Activated CD4-positive, alpha-beta memory T cell treated with anti-CD3 and anti-CD28 coated beads, Interleukin-2, amount 10 ng/mL, durations not matched to agents 7 days and 5 days (primary cell): ENCODE measurements at regions not wholly inside any gene's neighbourhood (a gene's known extent, or its start where the extent isn't known, plus 50 kb on each side); places are given as distances from the start of the nearest gene placed in this dataset.

Experiments used
- CTCF ChIA-PET: fragments of 350-600 bp; sonication (Branson Sonifier 250); formaldehyde crosslinking; loops from one replicate; lab custom pipeline; 2021; ENCODE audit warnings: antibody characterized with exemption, inconsistent platforms; lab: Charles Lee
- POLR2A ChIA-PET: fragments of 350-600 bp; sonication (Branson Sonifier 250); formaldehyde crosslinking; loops from one replicate; lab custom pipeline; 2021; ENCODE audit warnings: antibody characterized with exemption; lab: Charles Lee
- DNase-seq: peaks from one replicate; pipeline ENCODE4 v3.0.0-alpha.2; 2020
- H3K27ac Mint-ChIP-seq: one replicate; pipeline ENCODE4 v1.8.0; 2021; ENCODE audit warnings: mild to moderate bottlenecking, mixed read lengths
- H3K27me3 Mint-ChIP-seq: one replicate; pipeline ENCODE4 v1.8.0; 2021; ENCODE audit warnings: mixed read lengths
- H3K36me3 Mint-ChIP-seq: one replicate; pipeline ENCODE4 v1.8.0; 2021; ENCODE audit warnings: low read depth, mixed read lengths
- H3K4me1 Mint-ChIP-seq: one replicate; pipeline ENCODE4 v1.8.0; 2021; ENCODE audit warnings: mixed read lengths
- H3K4me3 Mint-ChIP-seq: one replicate; pipeline ENCODE4 v1.8.0; 2021; ENCODE audit warnings: mild to moderate bottlenecking, mixed read lengths
- H3K9me3 Mint-ChIP-seq: one replicate; pipeline ENCODE4 v1.8.0; 2021; ENCODE audit warnings: mixed read lengths

DNA sequence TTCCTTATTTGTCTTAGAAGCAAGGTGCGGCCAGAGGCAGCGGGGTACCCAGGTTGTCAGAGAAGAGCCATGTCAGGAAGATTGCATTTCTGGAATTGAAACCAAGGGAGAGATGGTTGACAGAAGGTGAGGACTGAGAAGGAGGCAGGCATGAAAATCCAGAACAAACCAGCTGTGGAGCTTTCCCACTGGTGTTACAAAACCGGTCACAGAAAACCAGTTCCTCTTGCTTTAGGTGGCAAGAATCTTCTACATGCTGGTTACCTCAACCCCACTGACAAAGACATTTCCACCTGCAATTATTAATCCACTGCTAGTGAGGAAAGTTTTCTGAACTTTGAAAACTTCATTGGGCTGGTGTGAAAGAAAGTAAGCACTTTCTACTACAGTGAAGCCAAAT, 64.0 kb upstream of the MED4 start:
- POLR2A ChIA-PET = no interaction called here
- peaks cover 4% of the 10 kb centered on the region for H3K36me3 Mint-ChIP-seq
- H3K27ac Mint-ChIP-seq = no peak overlapping the region
- H3K9me3 Mint-ChIP-seq = no peaks in the 10 kb centered on the region
- DNase-seq = no peak
- H3K27me3 Mint-ChIP-seq = peaks cover 2% of the 10 kb centered on the region
- CTCF ChIA-PET = no interaction called here
- H3K4me1 Mint-ChIP-seq = peaks cover 45% of the 10 kb centered on the region
- H3K4me3 Mint-ChIP-seq = no peak overlapping the region

DNA sequence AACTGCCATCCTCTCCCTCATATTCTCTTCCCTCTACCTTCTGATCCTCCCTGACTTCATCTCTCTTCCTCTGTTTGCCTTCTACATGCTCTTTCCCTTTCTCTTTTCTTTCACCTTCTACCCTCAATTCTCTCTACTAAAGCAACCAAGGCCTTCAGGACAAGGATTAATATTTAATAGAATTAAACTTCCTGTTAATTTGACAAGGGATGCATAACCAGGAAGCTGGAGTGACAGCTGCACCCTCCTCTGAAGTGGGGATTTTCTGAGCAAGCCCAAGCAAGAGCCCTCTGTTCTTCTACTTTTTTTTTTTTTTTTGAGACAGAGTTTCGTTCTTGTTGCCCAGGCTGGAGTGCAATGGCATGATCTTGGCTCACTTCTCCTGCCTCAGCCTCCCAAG, 63.4 kb upstream of the MED4 start:
- ChIA-PET CTCF (no interaction called here), POLR2A (no interaction called here)
- Mint-ChIP-seq H3K36me3 (peaks cover 4% of the 10 kb centered on the region), H3K9me3 (no peaks in the 10 kb centered on the region), H3K4me3 (no peak overlapping the region), H3K27me3 (peaks cover 2% of the 10 kb centered on the region), H3K27ac (no peak overlapping the region), H3K4me1 (peaks cover 45% of the 10 kb centered on the region)
- no peak for DNase-seq

- Mint-ChIP-seq H3K9me3 (no peaks in the 10 kb centered on the region), H3K4me1 (peaks cover 58% of the 10 kb centered on the region), H3K27me3 (no peaks in the 10 kb centered on the region), H3K36me3 (peaks cover 4% of the 10 kb centered on the region), H3K4me3 (peak overlapping the region; percentile 40), H3K27ac (peak overlapping the region; percentile 86)
- peak; percentile 75 for DNase-seq
- CTCF ChIA-PET = interaction anchor here (0.8 to 1.6 kb wide), 6 partner anchors 9 to 423 kb away, joined by 3 to 6 read pairs (median 4); partner anchors contain the start of genes ITM2B and NUDT15
- POLR2A ChIA-PET = interaction anchor here (1.1 to 1.6 kb wide), 5 partner anchors 29 to 146 kb away, joined by 5 to 11 read pairs (median 5); partner anchors contain the start of genes ITM2B, MED4 and RB1
These were observed 61.6 kb upstream of the MED4 start for GRCh38 chr13:48156466-48156865.

GRCh38 chr13:48155848-48156247, 60.9 kb upstream of the MED4 start:
- peak; percentile 17 for DNase-seq
- POLR2A ChIA-PET = interaction anchor here (0.9 to 1.8 kb wide), 7 partner anchors 30 to 147 kb away, joined by 3 to 11 read pairs (median 5); partner anchors contain the start of genes ITM2B, MED4, NUDT15 and RB1
- H3K4me3 Mint-ChIP-seq = peak overlapping the region; percentile 3

DNA sequence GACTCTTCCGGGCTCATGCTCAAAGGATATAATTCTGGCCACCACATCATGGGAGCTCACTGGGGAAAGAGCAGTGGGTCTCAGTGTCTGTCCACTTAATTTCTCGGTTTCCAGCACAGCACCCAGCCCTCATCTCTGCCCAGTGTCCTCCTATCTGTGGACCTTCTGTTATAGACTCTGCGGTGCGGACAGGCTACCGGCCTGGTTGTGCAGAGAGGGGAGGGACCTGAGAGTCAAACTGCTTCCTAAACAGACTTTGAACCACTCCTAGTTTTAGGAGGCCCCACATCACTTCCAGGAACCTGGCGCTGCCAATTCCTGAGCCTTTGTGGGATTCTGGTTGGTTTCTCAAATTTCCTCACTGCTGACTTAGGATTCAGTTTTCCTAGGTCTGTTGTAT, 59.8 kb upstream of the MED4 start:
- DNase-seq = no peak
- Mint-ChIP-seq H3K4me1 (peaks cover 53% of the 10 kb centered on the region), H3K27me3 (no peaks in the 10 kb centered on the region), H3K4me3 (no peak overlapping the region), H3K9me3 (no peaks in the 10 kb centered on the region), H3K36me3 (peaks cover 6% of the 10 kb centered on the region), H3K27ac (peak overlapping the region; percentile 55)
- POLR2A ChIA-PET = interaction anchor here (1.8 kb wide), 1 partner anchor 66 kb away, joined by 11 read pairs; no protein-coding TSS in a partner anchor
- CTCF ChIA-PET = interaction anchor here (1.5 to 1.6 kb wide), 2 partner anchors 84 to 425 kb away, joined by 4 to 6 read pairs; no protein-coding TSS in a partner anchor

More at GRCh38 chr13:48155848-48156247, 60.9 kb upstream of the MED4 start:
- peak overlapping the region; percentile 86 for H3K27ac Mint-ChIP-seq
- peaks cover 61% of the 10 kb centered on the region for H3K4me1 Mint-ChIP-seq
- CTCF ChIA-PET = interaction anchor here (0.7 to 1.6 kb wide), 12 partner anchors 8 to 424 kb away, joined by 3 to 6 read pairs (median 4); partner anchors contain the start of genes ITM2B, MED4 and NUDT15
- H3K9me3 Mint-ChIP-seq = no peaks in the 10 kb centered on the region
- no peaks in the 10 kb centered on the region for H3K27me3 Mint-ChIP-seq
- H3K36me3 Mint-ChIP-seq = peaks cover 4% of the 10 kb centered on the region

- Mint-ChIP-seq H3K9me3 (no peaks in the 10 kb centered on the region), H3K27me3 (no peaks in the 10 kb centered on the region), H3K36me3 (peaks cover 6% of the 10 kb centered on the region), H3K27ac (no peak overlapping the region), H3K4me1 (peaks cover 51% of the 10 kb centered on the region), H3K4me3 (no peak overlapping the region)
- DNase-seq = no peak
- CTCF ChIA-PET = interaction anchor here (1.0 kb wide), 1 partner anchor 58 kb away, joined by 4 read pairs; the partner anchor contains the start of gene MED4
- POLR2A ChIA-PET = no interaction called here
These were observed 58.3 kb upstream of the MED4 start for GRCh38 chr13:48153186-48153585.

GRCh38 chr13:48151363-48152161, 56.7 kb upstream of the MED4 start:
- Mint-ChIP-seq H3K27ac (peak overlapping the region; percentile 1), H3K4me3 (no peak overlapping the region), H3K36me3 (peaks cover 6% of the 10 kb centered on the region), H3K4me1 (peaks cover 47% of the 10 kb centered on the region), H3K9me3 (peaks cover 2% of the 10 kb centered on the region), H3K27me3 (no peaks in the 10 kb centered on the region)
- POLR2A ChIA-PET = interaction anchor here (0.7 kb wide), 1 partner anchor 13 kb away, joined by 3 read pairs; no protein-coding TSS in a partner anchor
- no peak for DNase-seq
- CTCF ChIA-PET = no interaction called here

GRCh38 chr13:48148454-48148853, 53.5 kb upstream of the MED4 start:
- Mint-ChIP-seq H3K4me1 (peaks cover 33% of the 10 kb centered on the region), H3K36me3 (peaks cover 2% of the 10 kb centered on the region), H3K27ac (no peak overlapping the region), H3K4me3 (no peak overlapping the region), H3K9me3 (peaks cover 2% of the 10 kb centered on the region), H3K27me3 (no peaks in the 10 kb centered on the region)
- ChIA-PET POLR2A (no interaction called here), CTCF (interaction anchor here (1.3 to 1.5 kb wide), 2 partner anchors 12 to 111 kb away, joined by 3 read pairs; partner anchors contain the start of gene NUDT15)
- DNase-seq = no peak

DNA sequence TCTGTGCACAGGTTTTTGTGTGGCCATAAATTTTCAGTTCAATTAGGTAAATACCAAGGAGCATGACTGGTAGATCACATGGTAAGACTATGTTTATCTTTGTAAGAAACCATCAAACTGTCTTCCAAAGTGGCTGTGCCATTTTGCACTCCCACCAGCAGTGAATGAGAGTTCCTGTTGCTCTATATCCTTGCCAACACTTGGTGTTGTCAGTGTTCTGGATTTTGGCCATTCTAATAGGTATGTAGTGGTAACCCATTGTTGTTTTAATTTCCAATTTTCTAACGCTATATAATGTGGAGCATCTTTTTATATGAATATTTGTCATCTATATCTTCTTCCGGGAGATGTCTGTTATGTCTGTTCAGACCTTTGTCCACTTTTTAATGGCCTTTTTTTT, 51.7 kb upstream of the MED4 start:
- H3K9me3 Mint-ChIP-seq = peaks cover 2% of the 10 kb centered on the region
- H3K27me3 Mint-ChIP-seq = no peaks in the 10 kb centered on the region
- no peak overlapping the region for H3K27ac Mint-ChIP-seq
- DNase-seq = no peak
- peaks cover 23% of the 10 kb centered on the region for H3K4me1 Mint-ChIP-seq
- no peak overlapping the region for H3K4me3 Mint-ChIP-seq
- H3K36me3 Mint-ChIP-seq = peaks cover 2% of the 10 kb centered on the region
- ChIA-PET CTCF (no interaction called here), POLR2A (no interaction called here)

GRCh38 chr13:48146122-48146521, 51.2 kb upstream of the MED4 start:
- no peak for DNase-seq
- Mint-ChIP-seq H3K9me3 (peaks cover 2% of the 10 kb centered on the region), H3K36me3 (peaks cover 2% of the 10 kb centered on the region), H3K4me1 (peaks cover 17% of the 10 kb centered on the region), H3K4me3 (no peak overlapping the region), H3K27me3 (no peaks in the 10 kb centered on the region), H3K27ac (no peak overlapping the region)
- POLR2A ChIA-PET = no interaction called here
- CTCF ChIA-PET = no interaction called here
